K562 (cell line): ENCODE measurements at regions not wholly inside any gene's neighbourhood (a gene's known extent, or its start where the extent isn't known, plus 50 kb on each side); places are given as distances from the start of the nearest gene placed in this dataset.

Experiments
- ATAC-seq: fragments of 200-7000 bp; cut with Tn5 transposase; 3 replicates; pipeline ENCODE4 v1.9.1; 2020; ENCODE audit warnings: moderate library complexity
- BruUV-seq: library from RNA; stranded (reverse); fragments of 400-500 nt; replicated peaks from 2 replicates; lab custom pipeline; 2021; lab: Mats Ljungman, UMichigan
- CTCF ChIA-PET: fragments of 300-600 bp; formaldehyde crosslinking; extraction: SDS; loops from one replicate; lab custom pipeline; 2021; ENCODE audit warnings: low intra/inter-chr PET ratio; lab: Yijun Ruan, JAX
- POLR2A ChIA-PET: fragments of 300-600, 350-650 bp; sonication (Branson Sonifier 250); formaldehyde crosslinking; extraction: SDS; loops from one replicate; lab custom pipeline; 2021; ENCODE audit warnings: antibody characterized with exemption, inconsistent platforms; lab: Yijun Ruan, JAX
- DNase-seq, 4 experiments: peaks; one replicate each; pipeline versions ENCODE4 v3.0.0 to v3.0.0-alpha.2; 2011 to 2018; ENCODE audit warnings: low spot score in 3 of 4, mixed read lengths in 3 of 4; ENCODE audit errors: extremely low read depth in 1 of 4
- FAIRE-seq: peaks from 2 replicates; lab custom pipeline; 2011; peaks lifted over from hg19 to GRCh38; lab: Jason Lieb, UNC
- H2AFZ ChIP-seq: 2 replicates; pipeline ENCODE4 v1.6.0; 2011; ENCODE audit warnings: low read depth, low read length, control low read depth, inconsistent platforms
- H3K27ac ChIP-seq: fragments of 200-600 bp; 3 replicates; pipeline ENCODE4 v1.8.0; 2011; ENCODE audit warnings: low read depth, mild to moderate bottlenecking, control low read depth, inconsistent platforms, low read length, moderate library complexity, mixed read lengths; ENCODE audit errors: extremely low read depth
- H3K27me3 ChIP-seq, 2 experiments: fragments of 300-600 bp in 1 of 2; 2 replicates in 1 of 2; 3 replicates in 1 of 2; pipeline versions ENCODE4 v1.6.0 to v1.8.0; 2011; ENCODE audit warnings: inconsistent platforms in 2 of 2, low read length in 2 of 2, mild to moderate bottlenecking in 1 of 2, mixed read lengths in 1 of 2, moderate library complexity in 1 of 2; ENCODE audit not compliant: control insufficient read depth in 2 of 2, insufficient read depth in 2 of 2
- H3K36me3 ChIP-seq: fragments of 300-600 bp; 3 replicates; pipeline ENCODE4 v1.8.0; 2011; ENCODE audit warnings: mild to moderate bottlenecking, low read length, inconsistent platforms; ENCODE audit not compliant: control insufficient read depth, insufficient read depth
- H3K4me1 ChIP-seq, 2 experiments: fragments of 200-600 bp in 1 of 2; replicated peaks in 1 of 2; 2 replicates in 1 of 2; 3 replicates in 1 of 2; pipeline versions ENCODE4 v1.5.1 to v1.8.0; 2011; ENCODE audit warnings: inconsistent platforms in 2 of 2, low read length in 2 of 2, mild to moderate bottlenecking in 1 of 2, mixed read lengths in 1 of 2, moderate library complexity in 1 of 2; ENCODE audit not compliant: control insufficient read depth in 2 of 2, insufficient read depth in 2 of 2
- H3K4me2 ChIP-seq: 2 replicates; pipeline ENCODE4 v1.6.1; 2011; ENCODE audit warnings: low read length, control low read depth, inconsistent platforms, mixed read lengths; ENCODE audit not compliant: insufficient read depth
- H3K4me3 ChIP-seq: fragments of 200-600 bp; sonication (generic), shearing (Covaris generic); 2 replicates; pipeline ENCODE4 v1.5.1; 2016; ENCODE audit warnings: control low read depth, inconsistent platforms
- H3K79me2 ChIP-seq: fragments of 200-600 bp; 3 replicates; pipeline ENCODE4 v1.8.0; 2011; ENCODE audit warnings: low read length, inconsistent platforms; ENCODE audit not compliant: control insufficient read depth, insufficient read depth
- H3K9ac ChIP-seq, 2 experiments: 2 replicates each; pipeline versions ENCODE4 v1.6.0 to v1.6.1; 2011; ENCODE audit warnings: low read depth in 2 of 2, low read length in 2 of 2, control low read depth in 1 of 2, inconsistent platforms in 1 of 2, mild to moderate bottlenecking in 1 of 2, mixed read lengths in 1 of 2; ENCODE audit not compliant: insufficient read depth in 1 of 2
- H3K9me1 ChIP-seq: one replicate; pipeline ENCODE4 v1.6.0; 2011; ENCODE audit warnings: inconsistent platforms, mild to moderate bottlenecking, low read length, moderate library complexity; ENCODE audit not compliant: control insufficient read depth, insufficient read depth
- H3K9me3 ChIP-seq: replicated peaks from 2 replicates; pipeline ENCODE4 v1.5.1; 2011; ENCODE audit warnings: low read depth, low read length, inconsistent platforms; ENCODE audit not compliant: control insufficient read depth, insufficient read depth
- H4K20me1 ChIP-seq: replicated peaks from 2 replicates; pipeline ENCODE4 v1.6.1; 2011; ENCODE audit warnings: low read length, inconsistent platforms, mixed read lengths; ENCODE audit not compliant: control insufficient read depth, insufficient read depth
- EP300 ChIP-seq: IDR thresholded peaks from 2 replicates; pipeline ENCODE4 v1.6.1; 2012; ENCODE audit warnings: low read length, improper control_type of control experiment
- HBP1 ChIP-seq: fragments of 450-650 bp; formaldehyde crosslinking; IDR thresholded peaks from 2 replicates; pipeline ENCODE4 v1.4.0; 2022; ENCODE audit warnings: missing genetic modification characterization
- KLF10 ChIP-seq: fragments of 250-450 bp; sonication (Bioruptor Pico); IDR thresholded peaks from 2 replicates; pipeline ENCODE4 v1.6.1; 2021; ENCODE audit warnings: matching md5 sums
- KLF13 ChIP-seq: fragments of 450-650 bp; IDR thresholded peaks from 2 replicates; pipeline ENCODE4 v1.6.1; 2016; ENCODE audit warnings: missing genetic modification characterization, low read depth, mild to moderate bottlenecking, missing compliant biosample characterization, moderate library complexity, borderline replicate concordance
- MAX ChIP-seq: sonication (generic); formaldehyde crosslinking; IDR thresholded peaks from 2 replicates; pipeline ENCODE4 v1.9.0; 2022; ENCODE audit warnings: mild to moderate bottlenecking, missing genetic modification reagents
- NR2C1 ChIP-seq, 2 experiments: fragments of 450-650 bp; IDR thresholded peaks; 2 replicates each; pipeline ENCODE4 v1.6.1; 2017; ENCODE audit warnings: mild to moderate bottlenecking in 2 of 2, antibody characterized with exemption in 1 of 2, inconsistent platforms in 1 of 2, missing compliant biosample characterization in 1 of 2, missing genetic modification characterization in 1 of 2
- NR3C1 ChIP-seq: sonication (generic); formaldehyde crosslinking; IDR thresholded peaks from 2 replicates; pipeline ENCODE4 v1.8.1; 2022; ENCODE audit warnings: missing genetic modification reagents
- PCBP2 ChIP-seq: fragments of 200-400 bp; formaldehyde crosslinking; IDR thresholded peaks from 2 replicates; pipeline ENCODE4 v1.6.1; 2018; ENCODE audit warnings: low read length, low read depth, mild to moderate bottlenecking, moderate library complexity; ENCODE audit not compliant: poor library complexity, severe bottlenecking
- SAP30 ChIP-seq: fragments of 200-600 bp; sonication (generic); IDR thresholded peaks from 2 replicates; pipeline ENCODE4 v1.6.1; 2012; ENCODE audit warnings: borderline replicate concordance, low read depth, mild to moderate bottlenecking, moderate library complexity, low read length, control low read depth, inconsistent platforms; ENCODE audit not compliant: insufficient read depth, poor library complexity, severe bottlenecking
- WGBS: fragments of 100-300 bp; shearing (Covaris generic); methylation state at CpG from one replicate; pipeline ENCODE4 v1.1.6; 2016; ENCODE audit warnings: low coverage, mixed read lengths; ENCODE audit not compliant: insufficient coverage; ENCODE audit errors: missing lambda C conversion rate; 5-methylcytosine and 5-hydroxymethylcytosine counted together
- in situ Hi-C: fragments of 300-500 bp; cut with MboI; formaldehyde crosslinking; loops from 4 replicates; pipeline ENCODE4 v1.15.0; 2018; ENCODE audit warnings: inconsistent platforms, mixed read lengths
- intact Hi-C: fragments of 100-400 bp; cut with micrococcal nuclease; formaldehyde crosslinking; loops from 2 replicates; pipeline ENCODE4 v1.14.2; 2022

GRCh38 chr3:182632077-182632393 is 161.3 kb upstream of the ATP11B start:
- Histone ChIP-seq H3K4me1 (no peaks in the 10 kb centered on the region), H3K4me2 (no peak overlapping the region), H3K79me2 (no peaks in the 10 kb centered on the region), H3K36me3 (no peaks in the 10 kb centered on the region), H3K9ac (no peak overlapping the region), H3K9me3 (no peaks in the 10 kb centered on the region), H3K27me3 (peaks cover 5 to 7% of the 10 kb centered on the region in 2 experiments; a peak in 2 of 5 replicates), H3K9me1 (no peaks in the 10 kb centered on the region), H3K27ac (no peak overlapping the region), H3K4me3 (no peak overlapping the region), H4K20me1 (no peaks in the 10 kb centered on the region), H2AFZ (no peak overlapping the region)
- FAIRE-seq (no peak), ATAC-seq (no peak), DNase-seq (no peak)
- no TSS peak for BruUV-seq
- POLR2A ChIA-PET: interaction anchor here (0.9 kb wide), 1 partner anchor 36 kb away, joined by 3 read pairs; no protein-coding TSS in a partner anchor
- 4% methylated on average over 4 of the region's 4 CpGs for WGBS
- CTCF ChIA-PET: no interaction called here
- in situ Hi-C loops: no loop called here
- intact Hi-C loops: no loop called here
- TF ChIP-seq NR2C1 (IDR thresholded peaks at IDR 0.05) (no peak), NR2C1 (tag; IDR thresholded peaks at IDR 0.05) (no peak), SAP30 (no peak), EP300 (no peak), MAX (CRISPR knock-in tag) (no peak), NR3C1 (CRISPR knock-in tag) (no peak), HBP1 (no peak), KLF10 (CRISPR knock-in tag) (no peak), KLF13 (no peak), PCBP2 (no peak)
- TF ChIP-seq, all 486 proteins: peak for 0
